Loucy (cell line): ENCODE measurements at regions not wholly inside any gene's neighbourhood (a gene's known extent, or its start where the extent isn't known, plus 50 kb on each side); places are given as distances from the start of the nearest gene placed in this dataset.

Experiments used
- H2AFZ ChIP-seq: fragments of 200-600 bp; sonication (generic); 2 replicates; pipeline ENCODE4 v1.6.0; 2016; ENCODE audit warnings: antibody characterized with exemption, mild to moderate bottlenecking, low read length, moderate library complexity
- H3F3A ChIP-seq: fragments of 200-600 bp; 2 replicates; pipeline ENCODE4 v1.6.0; 2016; ENCODE audit warnings: antibody characterized with exemption, low read depth, mild to moderate bottlenecking
- H3K27me3 ChIP-seq: fragments of 200-600 bp; sonication (generic); 2 replicates; pipeline ENCODE4 v1.6.1; 2014; ENCODE audit warnings: low read length, mild to moderate bottlenecking; ENCODE audit not compliant: insufficient read depth, poor library complexity, severe bottlenecking
- H3K36me3 ChIP-seq: fragments of 200-600 bp; sonication (generic); 2 replicates; pipeline ENCODE4 v1.6.1; 2016; ENCODE audit warnings: low read length; ENCODE audit not compliant: insufficient read depth
- H3K4me1 ChIP-seq: fragments of 200-600 bp; sonication (generic); 2 replicates; pipeline ENCODE4 v1.5.1; 2014; ENCODE audit warnings: low read length, mild to moderate bottlenecking; ENCODE audit not compliant: insufficient read depth, poor library complexity, severe bottlenecking
- H3K4me2 ChIP-seq: fragments of 200-600 bp; sonication (generic); 2 replicates; pipeline ENCODE4 v1.6.0; 2014; ENCODE audit warnings: antibody characterized with exemption, low read length, low read depth, mild to moderate bottlenecking; ENCODE audit not compliant: poor library complexity, severe bottlenecking
- H3K4me3 ChIP-seq: fragments of 200-600 bp; sonication (generic); 2 replicates; pipeline ENCODE4 v1.5.1; 2014; ENCODE audit warnings: low read length, mild to moderate bottlenecking, mixed read lengths; ENCODE audit not compliant: poor library complexity, severe bottlenecking
- H3K79me2 ChIP-seq: fragments of 200-600 bp; sonication (generic); 2 replicates; pipeline ENCODE4 v1.6.1; 2014; ENCODE audit warnings: low read length; ENCODE audit not compliant: insufficient read depth
- H3K9ac ChIP-seq: fragments of 200-600 bp; sonication (generic); 2 replicates; pipeline ENCODE4 v1.6.0; 2014; ENCODE audit warnings: mild to moderate bottlenecking, low read depth, low read length, moderate library complexity; ENCODE audit not compliant: poor library complexity, severe bottlenecking
- H3K9me2 ChIP-seq: fragments of 200-600 bp; sonication (generic); replicated peaks from 2 replicates; pipeline ENCODE4 v1.6.1; 2016; ENCODE audit warnings: low read depth, low read length, mixed read lengths
- H3K9me3 ChIP-seq: fragments of 200-600 bp; sonication (generic); 2 replicates; pipeline ENCODE4 v1.6.1; 2014; ENCODE audit warnings: mild to moderate bottlenecking, antibody characterized with exemption, low read length, low read depth; ENCODE audit not compliant: insufficient read depth
- H4K20me1 ChIP-seq: fragments of 200-600 bp; sonication (generic); 2 replicates; pipeline ENCODE4 v1.6.0; 2014; ENCODE audit warnings: antibody characterized with exemption, low read length, mild to moderate bottlenecking; ENCODE audit not compliant: insufficient read depth, poor library complexity, severe bottlenecking
- EZH2phosphoT487 ChIP-seq: fragments of 200-600 bp; IDR thresholded peaks from 2 replicates; pipeline ENCODE4 v1.6.1; 2018; ENCODE audit warnings: antibody characterized with exemption, mild to moderate bottlenecking, moderate library complexity, borderline replicate concordance
- TF ChIP-seq, protein P1 (sequence below): fragments of 200-600 bp; sonication (generic); conservative IDR thresholded peaks from 2 replicates; pipeline ENCODE4 v1.5.1; 2014; ENCODE audit warnings: mild to moderate bottlenecking, antibody characterized with exemption, low read length

DNA sequence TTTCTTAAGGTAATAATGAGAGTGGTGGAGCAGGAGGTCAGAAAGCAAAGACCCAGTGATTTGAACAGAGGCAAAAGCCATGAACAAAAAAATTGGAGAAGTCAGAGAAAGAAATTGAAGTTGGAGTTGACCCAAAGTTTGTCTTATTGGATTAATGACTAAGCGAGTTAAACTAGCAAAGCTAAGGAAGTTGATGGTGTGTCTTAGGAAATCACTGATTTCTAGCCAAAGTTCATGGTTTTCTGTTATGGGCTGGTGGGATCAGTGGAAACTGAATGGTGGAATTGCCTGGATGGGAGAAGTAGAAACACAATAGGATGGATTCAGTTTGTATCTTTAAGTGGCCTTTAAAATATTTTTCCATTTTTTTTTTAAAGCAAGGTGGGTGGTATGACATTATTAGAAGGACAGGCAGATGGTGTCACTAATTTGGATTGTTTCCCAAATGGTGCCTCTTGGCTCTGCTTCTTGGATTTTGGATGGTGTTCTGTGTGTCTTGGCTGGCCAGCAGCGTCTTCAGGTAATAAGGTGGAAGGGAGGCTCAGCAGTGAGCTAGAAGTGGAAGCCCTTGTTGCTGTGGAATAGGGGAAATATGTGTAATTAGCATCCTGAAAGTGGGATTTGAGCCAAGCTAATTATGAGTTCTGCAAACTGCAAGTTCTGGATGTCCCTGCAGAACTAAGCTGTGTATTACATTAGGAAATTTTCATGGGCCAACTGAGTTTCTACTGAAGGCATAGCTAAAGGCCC is 302.9 kb downstream of the LMO7 start:
- H3K79me2 ChIP-seq: no peaks in the 10 kb centered on the region
- no peaks in the 10 kb centered on the region for H3K36me3 ChIP-seq
- no peaks in the 10 kb centered on the region for H3K9me3 ChIP-seq
- TF ChIP-seq EZH2phosphoT487: no peak
- TF ChIP-seq, protein P1, sequence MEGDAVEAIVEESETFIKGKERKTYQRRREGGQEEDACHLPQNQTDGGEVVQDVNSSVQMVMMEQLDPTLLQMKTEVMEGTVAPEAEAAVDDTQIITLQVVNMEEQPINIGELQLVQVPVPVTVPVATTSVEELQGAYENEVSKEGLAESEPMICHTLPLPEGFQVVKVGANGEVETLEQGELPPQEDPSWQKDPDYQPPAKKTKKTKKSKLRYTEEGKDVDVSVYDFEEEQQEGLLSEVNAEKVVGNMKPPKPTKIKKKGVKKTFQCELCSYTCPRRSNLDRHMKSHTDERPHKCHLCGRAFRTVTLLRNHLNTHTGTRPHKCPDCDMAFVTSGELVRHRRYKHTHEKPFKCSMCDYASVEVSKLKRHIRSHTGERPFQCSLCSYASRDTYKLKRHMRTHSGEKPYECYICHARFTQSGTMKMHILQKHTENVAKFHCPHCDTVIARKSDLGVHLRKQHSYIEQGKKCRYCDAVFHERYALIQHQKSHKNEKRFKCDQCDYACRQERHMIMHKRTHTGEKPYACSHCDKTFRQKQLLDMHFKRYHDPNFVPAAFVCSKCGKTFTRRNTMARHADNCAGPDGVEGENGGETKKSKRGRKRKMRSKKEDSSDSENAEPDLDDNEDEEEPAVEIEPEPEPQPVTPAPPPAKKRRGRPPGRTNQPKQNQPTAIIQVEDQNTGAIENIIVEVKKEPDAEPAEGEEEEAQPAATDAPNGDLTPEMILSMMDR: no peak
- H3K27me3 ChIP-seq: no peaks in the 10 kb centered on the region
- no peak overlapping the region for H3K9ac ChIP-seq
- no peaks in the 10 kb centered on the region for H3F3A ChIP-seq
- H2AFZ ChIP-seq: no peak overlapping the region
- H3K4me1 ChIP-seq: no peaks in the 10 kb centered on the region
- no peak overlapping the region for H3K4me2 ChIP-seq
- H3K9me2 ChIP-seq: no peaks in the 10 kb centered on the region
- no peak overlapping the region for H3K4me3 ChIP-seq
- H4K20me1 ChIP-seq: no peaks in the 10 kb centered on the region

DNA sequence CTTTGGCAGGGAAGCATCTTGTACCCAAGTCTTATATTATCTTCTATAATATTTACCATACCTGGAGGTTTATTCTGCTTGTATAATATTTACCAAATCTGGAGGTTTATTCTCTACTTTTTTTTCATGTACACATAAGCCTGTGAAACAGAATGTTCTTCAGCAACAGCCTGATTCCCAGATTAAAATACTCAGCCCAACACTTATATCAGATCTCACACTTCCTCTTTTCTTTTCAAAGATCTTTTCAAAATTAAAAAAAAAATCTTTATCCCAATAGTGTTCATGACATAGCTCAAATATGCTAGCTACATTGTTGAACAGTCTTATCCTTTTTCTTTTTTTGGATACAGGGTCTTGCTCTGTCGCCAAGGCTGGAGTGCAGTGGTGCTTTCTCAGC is 300.7 kb downstream of the LMO7 start:
- Histone ChIP-seq H2AFZ (no peak overlapping the region), H3F3A (no peaks in the 10 kb centered on the region), H3K9me2 (no peaks in the 10 kb centered on the region), H3K36me3 (no peaks in the 10 kb centered on the region), H3K4me2 (no peak overlapping the region), H4K20me1 (no peaks in the 10 kb centered on the region), H3K4me1 (no peaks in the 10 kb centered on the region), H3K4me3 (no peak overlapping the region), H3K79me2 (no peaks in the 10 kb centered on the region), H3K9ac (no peak overlapping the region), H3K9me3 (no peaks in the 10 kb centered on the region), H3K27me3 (no peaks in the 10 kb centered on the region)
- no peak for TF ChIP-seq EZH2phosphoT487

DNA sequence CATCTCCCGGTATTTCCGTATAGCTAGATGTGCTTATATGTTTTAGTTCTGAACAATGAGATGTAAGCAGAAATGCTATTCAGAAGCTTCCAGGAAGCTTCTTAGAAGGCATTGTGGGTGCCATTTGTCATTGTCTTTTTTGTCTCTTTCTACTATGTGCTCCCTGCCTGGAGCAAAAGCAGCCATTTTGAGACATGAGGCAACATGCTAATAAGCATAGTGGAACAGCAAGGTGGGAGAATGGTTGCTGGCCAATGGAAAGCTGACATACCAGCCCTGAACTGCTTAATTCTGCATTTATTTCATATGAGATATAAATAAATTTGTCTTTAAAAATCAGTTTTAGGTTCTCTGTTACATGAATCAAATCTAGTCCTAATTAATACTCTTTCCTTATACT is 299.7 kb downstream of the LMO7 start:
- H4K20me1 ChIP-seq: no peaks in the 10 kb centered on the region
- TF ChIP-seq EZH2phosphoT487: no peak
- TF ChIP-seq, protein P1: no peak

DNA sequence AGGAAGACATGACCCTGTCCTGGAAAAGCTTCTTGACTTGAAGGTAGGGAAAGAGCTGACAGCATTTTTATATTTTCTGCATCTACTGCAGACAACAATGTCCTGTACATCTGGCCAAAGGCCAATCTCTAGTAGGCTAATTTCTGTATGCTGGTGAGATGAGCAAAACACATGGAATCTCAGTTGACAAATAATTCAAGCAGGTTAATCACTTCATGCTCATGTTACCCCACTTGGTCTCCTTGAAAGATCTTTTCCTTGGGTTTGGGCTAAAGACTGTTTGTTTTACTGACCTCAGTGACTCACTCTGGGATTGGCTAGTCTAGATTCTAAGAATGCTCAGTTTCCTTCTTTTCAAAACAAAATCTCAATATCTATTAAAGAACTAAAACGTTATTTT is 298.8 kb downstream of the LMO7 start:
- H3K36me3 ChIP-seq: no peaks in the 10 kb centered on the region
- no peaks in the 10 kb centered on the region for H4K20me1 ChIP-seq
- H3F3A ChIP-seq: no peaks in the 10 kb centered on the region
- no peak overlapping the region for H2AFZ ChIP-seq
- TF ChIP-seq, protein P1: no peak
- no peak for TF ChIP-seq EZH2phosphoT487
- H3K4me2 ChIP-seq: no peak overlapping the region
- no peaks in the 10 kb centered on the region for H3K27me3 ChIP-seq
- no peaks in the 10 kb centered on the region for H3K4me1 ChIP-seq
- H3K9ac ChIP-seq: no peak overlapping the region
- no peaks in the 10 kb centered on the region for H3K9me2 ChIP-seq
- no peaks in the 10 kb centered on the region for H3K79me2 ChIP-seq
- H3K4me3 ChIP-seq: no peak overlapping the region
- no peaks in the 10 kb centered on the region for H3K9me3 ChIP-seq

More for the DNA sequence above, 299.7 kb downstream of the LMO7 start:
- Histone ChIP-seq H3K9ac (no peak overlapping the region), H3K4me3 (no peak overlapping the region), H3K79me2 (no peaks in the 10 kb centered on the region), H3K36me3 (no peaks in the 10 kb centered on the region), H2AFZ (no peak overlapping the region), H3K27me3 (no peaks in the 10 kb centered on the region), H3F3A (no peaks in the 10 kb centered on the region), H3K4me2 (no peak overlapping the region), H3K9me3 (no peaks in the 10 kb centered on the region), H3K9me2 (no peaks in the 10 kb centered on the region), H3K4me1 (no peaks in the 10 kb centered on the region)
